ENCODE measurements at regions not wholly inside any gene's neighbourhood (a gene's known extent, or its start where the extent isn't known, plus 50 kb on each side); places are given as distances from the start of the nearest gene placed in this dataset.

GRCh38 chr14:55814873-55815272 is 234.9 kb downstream of the KTN1 start:
- TF ChIP-seq CTBP1 (IDR thresholded peaks at IDR 0.05; ENCODE audit: borderline replicate concordance) (no peak), SP1 (IDR thresholded peaks at IDR 0.05) (no peak), BHLHE40 (IDR thresholded peaks at IDR 0.05; ENCODE audit: borderline replicate concordance) (no peak), HDGF (IDR thresholded peaks at IDR 0.05; ENCODE audit: borderline replicate concordance) (no peak), ZNF384 (IDR thresholded peaks at IDR 0.05) (no peak), TARDBP (IDR thresholded peaks at IDR 0.05) (no peak), ARNT (IDR thresholded peaks at IDR 0.05) (no peak), FOXA1 (IDR thresholded peaks at IDR 0.05) (no peak), NFRKB (IDR thresholded peaks at IDR 0.05) (no peak), SUZ12 (IDR thresholded peaks at IDR 0.05) (no peak), ELF4 (IDR thresholded peaks at IDR 0.05) (no peak), FOXM1 (IDR thresholded peaks at IDR 0.05; ENCODE audit: borderline replicate concordance) (no peak), FOXK2 (IDR thresholded peaks at IDR 0.05) (no peak)

Measured in HEK293T (cell line).